ENCODE measurements at regions not wholly inside any gene's neighbourhood (a gene's known extent, or its start where the extent isn't known, plus 50 kb on each side); places are given as distances from the start of the nearest gene placed in this dataset.

- ChIA-PET POLR2A (interaction anchor here (0.6 to 1.1 kb wide), 3 partner anchors 51 to 288 kb away, joined by 3 read pairs; no protein-coding TSS in a partner anchor), CTCF (interaction anchor here (0.6 to 6.9 kb wide), 16 partner anchors 9 to 909 kb away, joined by 3 to 116 read pairs (median 3); no protein-coding TSS in a partner anchor)
These were observed 68.5 kb downstream of the GPR88 start for GRCh38 chr1:100606438-100606837.

GRCh38 chr1:100607628-100608240 lies 69.8 kb downstream of the GPR88 start:
- H3K4me3 Mint-ChIP-seq (ENCODE audit: unreplicated experiment) = no peak overlapping the region
- BruUV-seq (replicated peaks) = no TSS peak
- H3K27me3 Mint-ChIP-seq (ENCODE audit: insufficient read depth, unreplicated experiment) = no peaks in the 10 kb centered on the region
- POLR2A ChIA-PET = no interaction called here
- no peak overlapping the region for H3K27ac Mint-ChIP-seq (ENCODE audit: low read depth, unreplicated experiment)
- H3K4me1 Mint-ChIP-seq (ENCODE audit: insufficient read depth, unreplicated experiment) = no peaks in the 10 kb centered on the region
- TF ChIP-seq, protein P1, sequence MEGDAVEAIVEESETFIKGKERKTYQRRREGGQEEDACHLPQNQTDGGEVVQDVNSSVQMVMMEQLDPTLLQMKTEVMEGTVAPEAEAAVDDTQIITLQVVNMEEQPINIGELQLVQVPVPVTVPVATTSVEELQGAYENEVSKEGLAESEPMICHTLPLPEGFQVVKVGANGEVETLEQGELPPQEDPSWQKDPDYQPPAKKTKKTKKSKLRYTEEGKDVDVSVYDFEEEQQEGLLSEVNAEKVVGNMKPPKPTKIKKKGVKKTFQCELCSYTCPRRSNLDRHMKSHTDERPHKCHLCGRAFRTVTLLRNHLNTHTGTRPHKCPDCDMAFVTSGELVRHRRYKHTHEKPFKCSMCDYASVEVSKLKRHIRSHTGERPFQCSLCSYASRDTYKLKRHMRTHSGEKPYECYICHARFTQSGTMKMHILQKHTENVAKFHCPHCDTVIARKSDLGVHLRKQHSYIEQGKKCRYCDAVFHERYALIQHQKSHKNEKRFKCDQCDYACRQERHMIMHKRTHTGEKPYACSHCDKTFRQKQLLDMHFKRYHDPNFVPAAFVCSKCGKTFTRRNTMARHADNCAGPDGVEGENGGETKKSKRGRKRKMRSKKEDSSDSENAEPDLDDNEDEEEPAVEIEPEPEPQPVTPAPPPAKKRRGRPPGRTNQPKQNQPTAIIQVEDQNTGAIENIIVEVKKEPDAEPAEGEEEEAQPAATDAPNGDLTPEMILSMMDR (IDR thresholded peaks at IDR 0.05; ENCODE audit: unreplicated experiment) = no peak
- CTCF ChIA-PET = interaction anchor here (1.5 to 6.9 kb wide), 7 partner anchors 8 to 259 kb away, joined by 3 to 116 read pairs (median 6); no protein-coding TSS in a partner anchor
- intact Hi-C loops (cut with micrococcal nuclease) = loop anchor here (2.0 kb wide), 1 partner anchor 145 kb away; no protein-coding TSS in a partner anchor
- H3K9me3 Mint-ChIP-seq (ENCODE audit: unreplicated experiment) = peaks cover 5% of the 10 kb centered on the region
- no peaks in the 10 kb centered on the region for H3K36me3 Mint-ChIP-seq (ENCODE audit: insufficient read depth, unreplicated experiment)
- no peak for DNase-seq (ENCODE audit: unreplicated experiment)

More at GRCh38 chr1:100606438-100606837, 68.5 kb downstream of the GPR88 start:
- H3K9me3 Mint-ChIP-seq (ENCODE audit: unreplicated experiment) = peaks cover 14% of the 10 kb centered on the region
- no peaks in the 10 kb centered on the region for H3K4me1 Mint-ChIP-seq (ENCODE audit: insufficient read depth, unreplicated experiment)
- H3K36me3 Mint-ChIP-seq (ENCODE audit: insufficient read depth, unreplicated experiment) = no peaks in the 10 kb centered on the region
- no TSS peak for BruUV-seq (replicated peaks)
- TF ChIP-seq, protein P1 (IDR thresholded peaks at IDR 0.05; ENCODE audit: unreplicated experiment) = peak; percentile 65
- H3K27me3 Mint-ChIP-seq (ENCODE audit: insufficient read depth, unreplicated experiment) = no peaks in the 10 kb centered on the region
- H3K4me3 Mint-ChIP-seq (ENCODE audit: unreplicated experiment) = no peak overlapping the region
- no peak overlapping the region for H3K27ac Mint-ChIP-seq (ENCODE audit: low read depth, unreplicated experiment)
- peak; percentile 61 for DNase-seq (ENCODE audit: unreplicated experiment)
- intact Hi-C loops (cut with micrococcal nuclease) = loop anchor here (1.0 to 2.0 kb wide), 2 partner anchors 144 to 260 kb away; no protein-coding TSS in a partner anchor

DNA sequence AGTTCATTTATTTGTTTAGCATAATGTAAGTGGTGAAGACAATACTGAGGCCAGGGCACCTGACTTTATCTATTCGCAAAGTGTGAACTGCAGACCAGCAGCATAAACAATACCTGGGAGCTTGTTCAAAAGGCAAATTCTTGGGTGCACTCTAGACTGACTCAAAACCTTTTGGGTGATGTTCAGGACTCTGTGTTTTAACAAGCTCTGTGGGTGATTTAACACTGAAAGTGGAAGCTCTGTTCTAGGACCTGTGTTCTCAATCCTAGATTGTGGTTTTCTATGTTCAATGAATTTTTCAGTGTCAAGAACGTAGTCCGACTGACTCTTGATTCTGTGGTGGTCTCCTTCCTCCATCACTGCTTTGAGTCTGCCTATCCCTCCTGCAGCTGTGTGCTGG lies 71.9 kb downstream of the GPR88 start:
- H3K27ac Mint-ChIP-seq (ENCODE audit: low read depth, unreplicated experiment) = no peak overlapping the region
- ChIA-PET POLR2A (no interaction called here), CTCF (interaction anchor here (0.8 to 3.3 kb wide), 3 partner anchors 13 to 258 kb away, joined by 3 to 31 read pairs (median 4); no protein-coding TSS in a partner anchor)
- DNase-seq (ENCODE audit: unreplicated experiment) = no peak
- TF ChIP-seq, protein P1 (IDR thresholded peaks at IDR 0.05; ENCODE audit: unreplicated experiment) = no peak
- intact Hi-C loops (cut with micrococcal nuclease) = no loop called here
- no peaks in the 10 kb centered on the region for H3K9me3 Mint-ChIP-seq (ENCODE audit: unreplicated experiment)
- BruUV-seq (replicated peaks) = no TSS peak
- no peak overlapping the region for H3K4me3 Mint-ChIP-seq (ENCODE audit: unreplicated experiment)
- no peaks in the 10 kb centered on the region for H3K27me3 Mint-ChIP-seq (ENCODE audit: insufficient read depth, unreplicated experiment)
- H3K36me3 Mint-ChIP-seq (ENCODE audit: insufficient read depth, unreplicated experiment) = no peaks in the 10 kb centered on the region
- H3K4me1 Mint-ChIP-seq (ENCODE audit: insufficient read depth, unreplicated experiment) = no peaks in the 10 kb centered on the region

- Mint-ChIP-seq H3K36me3 (ENCODE audit: insufficient read depth, unreplicated experiment) (no peaks in the 10 kb centered on the region), H3K4me3 (ENCODE audit: unreplicated experiment) (no peak overlapping the region), H3K27me3 (ENCODE audit: insufficient read depth, unreplicated experiment) (no peaks in the 10 kb centered on the region), H3K4me1 (ENCODE audit: insufficient read depth, unreplicated experiment) (no peaks in the 10 kb centered on the region), H3K27ac (ENCODE audit: low read depth, unreplicated experiment) (no peak overlapping the region), H3K9me3 (ENCODE audit: unreplicated experiment) (no peaks in the 10 kb centered on the region)
- TF ChIP-seq, protein P1 (IDR thresholded peaks at IDR 0.05; ENCODE audit: unreplicated experiment) = no peak
- ChIA-PET POLR2A (interaction anchor here (0.9 kb wide), 1 partner anchor 23 kb away, joined by 5 read pairs; no protein-coding TSS in a partner anchor), CTCF (interaction anchor here (0.7 to 3.3 kb wide), 5 partner anchors 12 to 326 kb away, joined by 3 to 31 read pairs (median 3); no protein-coding TSS in a partner anchor)
- intact Hi-C loops (cut with micrococcal nuclease) = no loop called here
- DNase-seq (ENCODE audit: unreplicated experiment) = no peak
- no TSS peak for BruUV-seq (replicated peaks)
These were observed 73.1 kb downstream of the GPR88 start for GRCh38 chr1:100611086-100611485.
